ENCODE measurements at regions not wholly inside any gene's neighbourhood (a gene's known extent, or its start where the extent isn't known, plus 50 kb on each side); places are given as distances from the start of the nearest gene placed in this dataset.

- DNase-seq = no peak
- Histone ChIP-seq H3K9me2 (replicated peaks; ENCODE audit: insufficient read depth, low read length) (no peaks in the 10 kb centered on the region), H3K4me3 (ENCODE audit: low read length) (no peak overlapping the region), H3F3A (ENCODE audit: insufficient read depth, low read length) (no peaks in the 10 kb centered on the region), H3K36me3 (replicated peaks; ENCODE audit: insufficient read depth, low read length) (no peaks in the 10 kb centered on the region), H3K4me1 (ENCODE audit: low read length) (no peaks in the 10 kb centered on the region), H2AFZ (ENCODE audit: low read length) (no peak overlapping the region), H3K27ac (ENCODE audit: low read length) (no peak overlapping the region), H3K27me3 (replicated peaks; ENCODE audit: insufficient read depth, low read length) (no peaks in the 10 kb centered on the region), H3K79me2 (ENCODE audit: low read length) (no peaks in the 10 kb centered on the region), H4K20me1 (ENCODE audit: insufficient read depth, low read length) (no peaks in the 10 kb centered on the region), H3K4me2 (ENCODE audit: low read depth, low read length) (no peak overlapping the region), H3K9ac (ENCODE audit: low read length) (no peak overlapping the region), H3K9me3 (replicated peaks; ENCODE audit: insufficient read depth, low read length) (no peaks in the 10 kb centered on the region)
- TF ChIP-seq EZH2 (optimal IDR thresholded peaks at IDR 0.05; ENCODE audit: low read depth, low read length) (no peak), CTCF (IDR thresholded peaks at IDR 0.05; ENCODE audit: low read length) (no peak)
Measured at GRCh38 chr7:79620291-79620690, 166.8 kb upstream of the MAGI2 start.

- Histone ChIP-seq H3K79me2 (ENCODE audit: low read length) (no peaks in the 10 kb centered on the region), H3K36me3 (replicated peaks; ENCODE audit: insufficient read depth, low read length) (no peaks in the 10 kb centered on the region), H3K9me3 (replicated peaks; ENCODE audit: insufficient read depth, low read length) (no peaks in the 10 kb centered on the region), H2AFZ (ENCODE audit: low read length) (no peak overlapping the region), H3K27ac (ENCODE audit: low read length) (no peak overlapping the region), H3K4me1 (ENCODE audit: low read length) (no peaks in the 10 kb centered on the region), H3K27me3 (replicated peaks; ENCODE audit: insufficient read depth, low read length) (no peaks in the 10 kb centered on the region), H3K9ac (ENCODE audit: low read length) (no peak overlapping the region), H4K20me1 (ENCODE audit: insufficient read depth, low read length) (no peaks in the 10 kb centered on the region), H3F3A (ENCODE audit: insufficient read depth, low read length) (no peaks in the 10 kb centered on the region), H3K9me2 (replicated peaks; ENCODE audit: insufficient read depth, low read length) (no peaks in the 10 kb centered on the region), H3K4me3 (ENCODE audit: low read length) (no peak overlapping the region), H3K4me2 (ENCODE audit: low read depth, low read length) (no peak overlapping the region)
- TF ChIP-seq CTCF (IDR thresholded peaks at IDR 0.05; ENCODE audit: low read length) = no peak
- TF ChIP-seq EZH2 (optimal IDR thresholded peaks at IDR 0.05; ENCODE audit: low read depth, low read length) = no peak
- no peak for TF ChIP-seq EZH2phosphoT487 (IDR thresholded peaks at IDR 0.05; ENCODE audit: low read length)
- DNase-seq = no peak
Measured at GRCh38 chr7:79619216-79619615, 165.7 kb upstream of the MAGI2 start.

- TF ChIP-seq EZH2phosphoT487 (IDR thresholded peaks at IDR 0.05; ENCODE audit: low read length) = no peak
- TF ChIP-seq EZH2 (optimal IDR thresholded peaks at IDR 0.05; ENCODE audit: low read depth, low read length) = no peak
- no peak for TF ChIP-seq CTCF (IDR thresholded peaks at IDR 0.05; ENCODE audit: low read length)
- no peak overlapping the region for H3K27ac ChIP-seq (ENCODE audit: low read length)
- H3K4me1 ChIP-seq (ENCODE audit: low read length) = no peaks in the 10 kb centered on the region
Measured at GRCh38 chr7:79615871-79616640, 162.6 kb upstream of the MAGI2 start.

More at GRCh38 chr7:79615871-79616640, 162.6 kb upstream of the MAGI2 start:
- H3K9me2 ChIP-seq (replicated peaks; ENCODE audit: insufficient read depth, low read length) = no peaks in the 10 kb centered on the region
- no peaks in the 10 kb centered on the region for H3K27me3 ChIP-seq (replicated peaks; ENCODE audit: insufficient read depth, low read length)
- H4K20me1 ChIP-seq (ENCODE audit: insufficient read depth, low read length) = no peaks in the 10 kb centered on the region
- H3K79me2 ChIP-seq (ENCODE audit: low read length) = no peaks in the 10 kb centered on the region
- H3K4me3 ChIP-seq (ENCODE audit: low read length) = no peak overlapping the region
- H3K9ac ChIP-seq (ENCODE audit: low read length) = no peak overlapping the region
- H3K9me3 ChIP-seq (replicated peaks; ENCODE audit: insufficient read depth, low read length) = no peaks in the 10 kb centered on the region
- no peak for DNase-seq
- no peak overlapping the region for H3K4me2 ChIP-seq (ENCODE audit: low read depth, low read length)
- no peak overlapping the region for H2AFZ ChIP-seq (ENCODE audit: low read length)
- no peaks in the 10 kb centered on the region for H3K36me3 ChIP-seq (replicated peaks; ENCODE audit: insufficient read depth, low read length)
- no peaks in the 10 kb centered on the region for H3F3A ChIP-seq (ENCODE audit: insufficient read depth, low read length)
